Stimulated activated naive CD8-positive, alpha-beta T cell treated with anti-CD3 and anti-CD28 coated beads, Interleukin-15, amount 100 ng/mL, for 72 hours (primary cell): ENCODE measurements at regions not wholly inside any gene's neighbourhood (a gene's known extent, or its start where the extent isn't known, plus 50 kb on each side); places are given as distances from the start of the nearest gene placed in this dataset.

ENCODE experiments used
- ATAC-seq: fragments of 150-1000 bp; cut with Tn5 transposase; 2 replicates; pipeline ENCODE4 v1.10.0; 2021; ENCODE audit warnings: mild to moderate bottlenecking, moderate library complexity
- DNase-seq, 2 donors: peaks; one replicate each; pipeline ENCODE4 v3.0.0; 2021 to 2022
- H3K27ac Mint-ChIP-seq, 2 donors: one replicate each; pipeline ENCODE4 v1.8.0; 2022; ENCODE audit warnings: mild to moderate bottlenecking in 2 of 2, mixed read lengths in 2 of 2, moderate library complexity in 2 of 2
- H3K27me3 Mint-ChIP-seq: one replicate; pipeline ENCODE4 v1.8.0; 2022; ENCODE audit warnings: mixed read lengths
- H3K4me1 Mint-ChIP-seq: one replicate; pipeline ENCODE4 v1.8.0; 2022; ENCODE audit warnings: mild to moderate bottlenecking, mixed read lengths
- H3K4me3 Mint-ChIP-seq, 2 donors: one replicate each; pipeline ENCODE4 v1.8.0; 2022; ENCODE audit warnings: mild to moderate bottlenecking in 2 of 2, mixed read lengths in 2 of 2, moderate library complexity in 1 of 2
- H3K9me3 Mint-ChIP-seq, 2 donors: one replicate each; pipeline ENCODE4 v1.8.0; 2022; ENCODE audit warnings: mixed read lengths in 2 of 2

DNA sequence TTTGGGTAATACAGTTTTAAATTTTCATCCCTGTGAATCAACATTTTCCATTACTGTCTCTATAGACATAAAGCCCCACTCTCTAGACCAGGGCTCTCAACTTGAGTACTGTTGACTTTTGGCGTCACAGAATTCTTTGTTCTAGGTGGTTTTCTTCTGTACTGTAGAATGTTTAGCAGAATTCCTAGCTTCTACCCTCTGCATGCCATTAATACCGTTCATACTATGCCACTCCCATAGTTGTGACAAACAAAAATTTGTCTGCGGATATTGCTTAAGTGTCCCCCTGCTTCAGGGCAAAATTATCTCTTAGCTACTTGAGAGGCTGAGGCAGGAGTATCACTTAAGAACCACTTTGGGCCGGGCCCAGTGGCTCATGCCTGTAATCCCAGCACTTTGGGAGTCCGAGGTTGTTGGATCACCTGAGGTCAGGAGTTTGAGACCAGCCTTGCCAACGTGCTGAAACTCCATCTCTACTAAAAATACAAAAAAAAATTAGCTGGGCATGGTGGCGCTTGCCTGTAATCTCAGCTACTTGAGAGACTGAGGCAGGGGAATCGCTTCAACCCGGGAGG is 57.3 kb upstream of the NRG3 start:
- Mint-ChIP-seq H3K4me1 (no peaks in the 10 kb centered on the region), H3K27ac (no peak overlapping the region), H3K9me3 (peaks cover 0 to 7% of the 10 kb centered on the region in 2 donors), H3K4me3 (no peak overlapping the region), H3K27me3 (no peaks in the 10 kb centered on the region)
- DNase-seq = no peak
- ATAC-seq = no peak

- DNase-seq = no peak
These were observed 54.6 kb upstream of the NRG3 start for GRCh38 chr10:81820418-81820817.

More at GRCh38 chr10:81820418-81820817, 54.6 kb upstream of the NRG3 start:
- peak; percentile 62 for ATAC-seq
- Mint-ChIP-seq H3K4me1 (no peaks in the 10 kb centered on the region), H3K9me3 (no peaks in the 10 kb centered on the region), H3K27me3 (no peaks in the 10 kb centered on the region), H3K27ac (no peak overlapping the region), H3K4me3 (no peak overlapping the region)
